GM18499 (cell line): ENCODE measurements at regions not wholly inside any gene's neighbourhood (a gene's known extent, or its start where the extent isn't known, plus 50 kb on each side); places are given as distances from the start of the nearest gene placed in this dataset.

ENCODE experiments used
- ATAC-seq: cut with Tn5 transposase; IDR thresholded peaks from one replicate; pipeline ENCODE4 v1.9.1; 2021; ENCODE audit warnings: moderate number of reproducible peaks; ENCODE audit not compliant: insufficient read depth, unreplicated experiment

GRCh38 chr15:45921376-45921775 is 286.5 kb downstream of the SQOR start:
- no peak for ATAC-seq

GRCh38 chr15:45921978-45922377 is 287.1 kb downstream of the SQOR start:
- ATAC-seq, result no peak

- ATAC-seq, result no peak
Observed at GRCh38 chr15:45941367-45941766, 306.5 kb downstream of the SQOR start.

GRCh38 chr15:45943240-45943639 is 308.4 kb downstream of the SQOR start:
- peak; percentile 50 for ATAC-seq

- ATAC-seq, result no peak
Observed at GRCh38 chr15:45946111-45946510, 311.3 kb downstream of the SQOR start.

- no peak for ATAC-seq
Observed at GRCh38 chr15:45948181-45948621, 313.4 kb downstream of the SQOR start.

GRCh38 chr15:45958924-45959323 is 324.1 kb downstream of the SQOR start:
- ATAC-seq, result no peak

GRCh38 chr15:45962733-45963132 is 327.9 kb downstream of the SQOR start:
- no peak for ATAC-seq

- no peak for ATAC-seq
Observed at GRCh38 chr15:45970542-45970941, 335.7 kb downstream of the SQOR start.

GRCh38 chr15:45980366-45980765 is 345.5 kb downstream of the SQOR start:
- no peak for ATAC-seq

- no peak for ATAC-seq
Observed at GRCh38 chr15:45981625-45982024, 346.8 kb downstream of the SQOR start.

GRCh38 chr15:45991863-45992262 is 357.0 kb downstream of the SQOR start:
- ATAC-seq, result no peak

- ATAC-seq, result no peak
Observed at GRCh38 chr15:45993072-45993471, 358.2 kb downstream of the SQOR start.

GRCh38 chr15:45993508-45993907 is 358.7 kb downstream of the SQOR start:
- no peak for ATAC-seq

- ATAC-seq, result no peak
Observed at GRCh38 chr15:45995800-45996199, 361.0 kb downstream of the SQOR start.

- ATAC-seq, result no peak
Observed at GRCh38 chr15:46014532-46014931, 379.7 kb downstream of the SQOR start.

GRCh38 chr15:46034755-46035154 is 399.9 kb downstream of the SQOR start:
- ATAC-seq, result no peak

- no peak for ATAC-seq
Observed at GRCh38 chr15:46039703-46040102, 404.9 kb downstream of the SQOR start.

- no peak for ATAC-seq
Observed at GRCh38 chr15:46041905-46042304, 407.1 kb downstream of the SQOR start.

- no peak for ATAC-seq
Observed at GRCh38 chr15:46059921-46060594, 425.2 kb downstream of the SQOR start.

- no peak for ATAC-seq
Observed at GRCh38 chr15:46061002-46061401, 426.2 kb downstream of the SQOR start.

- no peak for ATAC-seq
Observed at GRCh38 chr15:46077220-46077619, 442.4 kb downstream of the SQOR start.

GRCh38 chr15:46079046-46079445 is 444.2 kb downstream of the SQOR start:
- no peak for ATAC-seq
